HG03342 (cell line): ENCODE measurements at regions not wholly inside any gene's neighbourhood (a gene's known extent, or its start where the extent isn't known, plus 50 kb on each side); places are given as distances from the start of the nearest gene placed in this dataset.
"Not testable (repeated sequence)": the region's sequence is repeated elsewhere in the genome, so short reads cannot be mapped to it uniquely, and the experiment has no call there.

Source experiments
- ATAC-seq: cut with Tn5 transposase; IDR thresholded peaks from one replicate; pipeline ENCODE4 v1.9.1; 2021; ENCODE audit warnings: mild to moderate bottlenecking, moderate library complexity; ENCODE audit not compliant: unreplicated experiment

GRCh38 chr3:4897765-4898453 is 81.3 kb upstream of the BHLHE40 start:
- no peak for ATAC-seq

GRCh38 chr3:4898454-4899313 is 80.6 kb upstream of the BHLHE40 start:
- ATAC-seq: peak; percentile 97

GRCh38 chr3:4899710-4900109 is 79.5 kb upstream of the BHLHE40 start:
- no peak for ATAC-seq

- no peak for ATAC-seq
Measured at GRCh38 chr3:4900298-4900697, 78.9 kb upstream of the BHLHE40 start.

- ATAC-seq: no peak
Measured at GRCh38 chr3:4904811-4905695, 74.2 kb upstream of the BHLHE40 start.

- ATAC-seq: no peak
Measured at GRCh38 chr3:4906107-4906621, 73.1 kb upstream of the BHLHE40 start.

GRCh38 chr3:4907050-4907449 is 72.2 kb upstream of the BHLHE40 start:
- no peak for ATAC-seq

GRCh38 chr3:4907643-4908432 is 71.4 kb upstream of the BHLHE40 start:
- no peak for ATAC-seq

GRCh38 chr3:4908433-4909156 is 70.6 kb upstream of the BHLHE40 start:
- ATAC-seq: no peak

- no peak for ATAC-seq
Measured at GRCh38 chr3:4914464-4914863, 64.8 kb upstream of the BHLHE40 start.

GRCh38 chr3:4921589-4921988 is 57.6 kb upstream of the BHLHE40 start:
- ATAC-seq: not testable (repeated sequence)

GRCh38 chr3:4926892-4927291 is 52.3 kb upstream of the BHLHE40 start:
- no peak for ATAC-seq

GRCh38 chr3:4928277-4928789 is 50.9 kb upstream of the BHLHE40 start:
- no peak for ATAC-seq
